ENCODE measurements at regions not wholly inside any gene's neighbourhood (a gene's known extent, or its start where the extent isn't known, plus 50 kb on each side); places are given as distances from the start of the nearest gene placed in this dataset.
"Not testable (repeated sequence)": the region's sequence is repeated elsewhere in the genome, so short reads cannot be mapped to it uniquely, and the experiment has no call there.

DNA sequence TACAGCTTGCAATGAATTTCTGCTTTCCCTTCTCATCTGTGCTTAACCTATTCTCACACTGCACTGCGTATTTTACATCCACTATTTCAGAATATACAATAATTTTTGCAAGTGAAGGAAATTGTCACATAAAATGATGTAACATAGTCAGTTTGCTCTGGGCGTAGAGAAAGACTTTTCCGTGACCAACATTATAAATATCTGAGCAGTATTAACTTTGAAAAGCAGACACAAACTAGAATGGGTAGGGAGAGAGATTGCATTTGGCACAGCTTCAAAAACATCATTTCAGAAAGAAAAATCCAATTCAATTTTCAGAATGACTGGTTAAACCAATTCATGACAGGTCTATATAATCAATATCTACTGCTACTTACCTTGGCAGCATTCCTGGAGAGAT lies 352.5 kb upstream of the MIR17HG start:
- no peak for DNase-seq

DNA sequence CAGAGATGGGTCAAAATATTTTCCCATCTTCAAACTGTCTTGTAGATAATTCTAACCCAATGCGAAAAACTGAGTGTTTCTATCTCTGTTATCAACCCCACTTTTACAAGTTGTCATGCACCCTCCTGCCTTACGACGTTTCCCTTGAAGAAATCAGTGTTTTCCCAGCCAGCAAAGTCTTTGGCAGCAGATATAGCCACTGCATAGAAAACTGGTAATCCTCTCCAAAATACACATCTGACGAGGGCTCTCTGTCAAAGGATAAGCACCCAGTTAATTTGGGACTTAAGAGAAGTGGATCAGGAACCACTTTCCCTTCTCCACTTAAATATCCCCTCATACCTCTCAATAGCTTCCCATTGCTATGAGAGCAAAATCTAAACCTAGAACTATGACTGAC lies 351.9 kb upstream of the MIR17HG start:
- DNase-seq = no peak

GRCh38 chr13:90997951-90998350 lies 349.5 kb upstream of the MIR17HG start:
- no peak for DNase-seq

- no peak for DNase-seq
Measured at GRCh38 chr13:90999401-90999800, 348.1 kb upstream of the MIR17HG start.

DNA sequence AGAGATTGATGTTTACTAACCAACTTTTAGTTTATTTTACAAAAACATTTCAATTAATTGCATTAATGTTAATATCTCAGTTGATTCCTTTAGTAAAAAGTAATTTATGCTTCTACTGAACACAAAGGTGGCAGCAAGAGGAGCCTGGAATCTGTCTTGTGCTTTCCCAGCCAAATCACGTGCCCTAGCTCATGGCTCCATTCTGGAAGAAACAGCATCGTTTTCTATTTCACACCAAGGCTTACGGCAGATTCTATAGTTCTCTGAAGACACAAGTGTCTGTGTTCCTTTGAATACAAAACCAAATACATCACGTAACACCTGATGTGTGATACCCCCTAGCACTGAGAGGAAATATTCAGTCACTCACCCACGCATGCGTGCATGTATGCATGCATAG lies 346.1 kb upstream of the MIR17HG start:
- no peak for DNase-seq

DNA sequence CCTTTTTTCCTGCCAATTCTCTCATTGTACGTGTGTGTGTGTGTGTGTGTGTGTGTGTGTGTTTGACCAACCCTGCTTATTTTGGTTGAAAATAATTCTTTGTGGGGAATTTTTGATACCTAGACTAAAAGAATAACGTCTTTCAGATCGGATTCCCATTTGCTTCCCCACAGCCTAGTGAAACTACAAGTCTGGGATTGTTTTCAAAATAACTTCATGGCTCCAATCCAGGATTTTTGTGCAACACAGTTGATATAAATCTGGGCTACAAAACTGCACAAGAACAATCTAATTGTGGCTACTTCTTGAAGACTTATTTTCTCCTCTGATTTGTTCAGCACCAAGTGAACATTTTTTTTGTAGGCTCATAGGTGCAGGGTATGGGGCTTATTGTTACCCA lies 332.8 kb upstream of the MIR17HG start:
- DNase-seq = peak; percentile 10

- DNase-seq = peak; percentile 40
Measured at GRCh38 chr13:91017031-91017668, 330.3 kb upstream of the MIR17HG start.

DNA sequence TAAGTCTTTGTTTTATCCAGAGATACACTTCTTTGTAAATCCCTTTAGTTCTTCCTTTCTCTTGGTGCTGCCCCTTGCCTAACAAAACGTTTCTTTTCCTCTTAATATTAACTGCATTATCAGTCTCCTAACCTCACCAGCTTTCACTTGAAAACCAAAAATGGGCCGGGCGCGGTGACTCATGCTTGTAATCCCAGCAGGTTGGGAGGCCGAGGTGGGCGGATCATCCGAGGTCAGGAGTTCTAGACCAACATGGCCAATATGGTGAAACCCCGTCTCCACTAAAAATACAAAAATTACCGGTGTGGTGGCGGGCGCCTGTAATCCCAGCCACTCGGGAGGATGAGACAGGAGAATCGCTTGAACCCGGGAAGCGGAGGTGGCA lies 329.8 kb upstream of the MIR17HG start:
- DNase-seq = no peak

- no peak for DNase-seq
Measured at GRCh38 chr13:91020461-91021034, 326.9 kb upstream of the MIR17HG start.

DNA sequence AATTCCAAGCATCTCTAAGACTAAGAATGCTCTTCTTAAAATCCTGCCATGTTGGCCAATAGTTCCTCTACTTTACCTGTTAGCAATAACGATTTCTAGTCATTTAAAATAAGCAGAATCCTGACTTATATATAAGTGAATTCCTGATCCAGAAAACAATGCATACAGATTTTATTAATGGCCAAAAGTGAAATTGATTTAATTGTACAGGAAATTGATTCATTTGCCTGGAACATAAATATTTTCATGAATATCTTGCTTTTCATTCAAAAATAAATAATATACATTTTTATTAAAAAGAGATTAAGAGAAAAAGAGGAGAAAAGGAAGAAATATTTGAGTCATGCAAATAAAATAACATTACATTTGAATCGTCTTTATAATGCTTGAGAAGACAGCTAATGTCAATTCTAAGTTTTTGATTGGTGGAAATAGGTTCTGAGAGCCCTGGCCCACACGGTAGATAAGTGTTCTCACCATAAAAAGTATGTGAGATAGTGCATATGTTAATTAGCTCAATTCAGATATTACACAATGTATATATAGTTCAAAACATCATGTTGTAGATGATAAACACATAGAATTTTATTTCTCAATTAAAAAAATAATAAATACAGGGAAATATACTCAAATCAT lies 323.2 kb upstream of the MIR17HG start:
- no peak for DNase-seq

DNA sequence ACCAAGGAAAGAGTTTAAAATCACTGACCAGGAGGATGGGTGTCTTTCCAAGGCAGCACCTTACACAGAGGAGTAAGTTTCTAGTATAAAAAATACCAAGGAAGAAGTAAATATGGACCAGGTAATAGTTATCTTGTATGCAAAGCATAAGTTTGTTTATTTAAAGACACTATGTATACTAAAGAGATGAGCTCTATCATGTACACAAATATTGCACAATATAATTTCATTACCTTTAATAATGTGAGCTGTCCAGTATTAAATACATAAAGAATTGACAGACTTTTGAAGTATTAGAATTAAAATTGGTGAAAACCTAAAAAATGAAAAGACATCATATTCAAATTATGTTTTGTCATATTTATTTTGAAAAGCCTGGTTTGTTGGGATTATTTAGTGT lies 322.0 kb upstream of the MIR17HG start:
- no peak for DNase-seq

DNA sequence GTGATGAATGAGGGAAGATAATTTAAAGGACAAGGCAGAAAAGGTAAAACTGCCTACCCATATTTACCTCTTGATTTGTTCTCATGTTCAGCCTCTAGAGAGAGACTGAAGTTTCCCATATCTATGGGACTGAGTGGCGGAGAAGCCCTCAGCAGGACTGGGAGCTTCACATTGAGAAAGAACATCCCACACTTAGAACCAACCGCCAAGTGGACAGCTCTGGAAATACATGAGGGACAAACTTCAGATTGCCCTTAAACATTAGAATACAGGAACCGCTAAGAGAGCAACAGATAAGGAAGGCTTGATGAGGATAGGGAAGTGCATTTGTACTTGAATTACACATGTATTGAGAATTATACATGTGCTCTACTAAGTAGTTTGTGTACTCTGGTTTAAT lies 316.0 kb upstream of the MIR17HG start:
- no peak for DNase-seq

DNA sequence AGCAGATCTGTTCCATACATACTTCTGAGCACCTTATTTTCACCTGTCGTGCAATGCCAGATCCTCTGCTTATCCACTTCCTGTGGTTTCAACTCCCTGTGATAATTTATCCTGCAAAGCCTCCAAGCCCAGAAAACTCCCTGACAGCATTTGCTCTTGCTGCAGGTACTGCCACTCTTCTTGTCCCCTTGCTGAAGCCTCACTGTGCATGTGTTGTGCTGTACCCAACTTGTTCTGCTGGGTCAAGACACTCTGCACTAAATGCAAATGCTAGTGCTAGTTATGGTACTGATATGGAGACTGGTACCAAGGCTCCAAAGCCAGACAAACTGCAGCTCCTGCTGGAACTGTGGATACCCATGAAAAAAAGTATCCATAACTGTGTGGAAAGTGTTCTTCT lies 315.4 kb upstream of the MIR17HG start:
- no peak for DNase-seq

GRCh38 chr13:91036886-91037285 lies 310.6 kb upstream of the MIR17HG start:
- no peak for DNase-seq

GRCh38 chr13:91042870-91043269 lies 304.6 kb upstream of the MIR17HG start:
- DNase-seq = no peak

DNA sequence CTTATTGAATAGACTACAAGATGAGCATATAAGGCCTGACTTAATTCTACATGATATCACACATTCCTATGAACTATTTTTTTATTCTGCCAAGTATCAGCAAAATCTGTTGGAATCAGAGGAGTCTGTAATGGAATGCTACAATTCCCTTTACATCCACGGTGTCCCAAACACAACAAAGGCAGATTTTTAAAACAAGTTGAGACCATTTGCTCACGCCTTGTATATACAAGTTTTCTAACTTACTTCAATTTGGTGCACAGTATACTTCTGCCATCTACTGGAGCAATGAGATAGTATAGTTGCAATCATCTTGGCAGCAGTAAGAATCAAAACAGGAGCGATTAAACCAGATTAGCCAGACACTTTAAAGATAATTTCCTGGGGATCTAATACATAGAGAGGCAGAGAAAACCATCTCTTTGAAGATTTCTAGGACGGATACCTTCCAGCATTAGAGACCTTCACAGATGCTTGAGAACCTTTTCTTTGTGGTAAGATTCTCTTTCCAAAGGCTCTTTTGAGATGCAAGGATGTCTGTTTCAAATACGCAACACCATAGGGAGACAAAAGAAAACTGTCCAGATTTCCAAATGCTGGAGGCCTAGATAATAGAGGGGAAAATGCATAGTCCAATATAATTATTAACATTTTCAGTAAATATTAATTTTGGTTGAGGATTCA lies 302.0 kb upstream of the MIR17HG start:
- peak; percentile 43 for DNase-seq

DNA sequence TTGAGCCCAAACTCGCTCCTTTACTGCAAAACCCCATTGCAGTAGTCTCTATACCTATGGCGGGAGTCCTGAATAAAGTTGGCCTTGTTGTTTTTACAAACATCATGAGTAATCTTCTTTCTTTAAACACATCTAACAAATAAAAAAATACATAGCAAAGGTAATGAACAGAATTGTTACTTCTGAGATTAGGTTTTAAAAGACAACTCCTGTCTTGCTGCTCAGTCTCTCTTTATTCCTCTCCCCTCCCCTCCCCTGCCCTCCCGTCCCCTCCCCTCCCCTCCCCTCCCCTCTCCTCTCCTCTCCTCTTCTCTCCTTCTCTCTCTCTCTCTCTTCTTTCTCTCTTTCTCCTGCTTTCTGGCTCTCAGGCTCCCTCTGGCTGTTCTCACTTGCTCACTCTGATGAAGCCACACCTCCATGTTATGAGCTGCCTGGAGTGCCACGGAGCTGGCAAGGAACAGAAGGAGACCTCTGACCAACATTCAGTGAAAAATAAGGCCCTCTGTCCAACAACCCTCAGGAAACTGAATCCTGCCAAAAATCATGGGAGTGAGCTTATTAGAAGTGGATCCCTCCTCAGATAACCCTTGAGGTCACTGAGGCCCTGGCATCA lies 300.7 kb upstream of the MIR17HG start:
- DNase-seq = no peak

DNA sequence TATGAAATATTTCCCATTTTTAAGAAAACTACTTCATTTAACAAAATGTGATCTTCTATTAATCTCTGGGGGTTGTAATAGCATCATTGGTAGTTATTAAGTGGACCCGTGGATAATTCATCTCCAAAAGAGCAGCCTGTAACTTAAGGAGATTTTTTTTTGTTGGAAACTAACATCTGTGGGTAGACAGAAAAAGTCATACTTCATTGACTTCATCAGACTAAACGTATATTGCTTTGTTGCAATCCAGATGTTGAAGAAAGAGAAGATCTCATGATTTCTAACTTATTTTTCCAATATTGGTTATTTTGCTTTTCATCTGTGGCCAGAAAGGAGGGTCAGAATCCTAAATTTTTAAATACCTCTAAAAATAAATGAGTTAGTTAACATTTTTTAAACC lies 296.5 kb upstream of the MIR17HG start:
- no peak for DNase-seq

GRCh38 chr13:91052876-91053275 lies 294.6 kb upstream of the MIR17HG start:
- DNase-seq = no peak

GRCh38 chr13:91053318-91054065 lies 294.0 kb upstream of the MIR17HG start:
- peak; percentile 17 for DNase-seq

DNA sequence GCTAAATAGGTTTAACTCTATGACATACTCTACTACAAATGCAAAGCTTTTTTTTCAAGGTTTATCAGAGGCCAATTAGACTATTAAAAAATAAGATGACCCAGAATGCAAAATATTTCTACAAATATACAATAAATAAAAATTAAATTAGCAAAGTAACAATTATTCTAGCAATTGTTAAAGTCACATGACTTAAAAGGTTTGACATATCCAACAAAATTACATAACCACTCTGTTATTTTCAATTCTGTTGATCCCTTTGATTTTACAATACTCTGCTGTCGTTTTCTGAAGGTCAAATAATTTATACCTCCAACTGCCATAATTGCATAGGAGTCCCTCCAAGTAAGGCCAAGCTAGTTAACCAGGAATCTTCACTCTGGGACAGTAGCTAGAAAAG lies 292.6 kb upstream of the MIR17HG start:
- DNase-seq = no peak

- no peak for DNase-seq
Measured at GRCh38 chr13:91056746-91057145, 290.7 kb upstream of the MIR17HG start.

GRCh38 chr13:91057507-91057906 lies 290.0 kb upstream of the MIR17HG start:
- DNase-seq = not testable (repeated sequence)
